GM18873 (cell line): ENCODE measurements at regions not wholly inside any gene's neighbourhood (a gene's known extent, or its start where the extent isn't known, plus 50 kb on each side); places are given as distances from the start of the nearest gene placed in this dataset.

Source experiments
- ATAC-seq: cut with Tn5 transposase; IDR thresholded peaks from one replicate; pipeline ENCODE4 v1.9.1; 2021; ENCODE audit warnings: mild to moderate bottlenecking, moderate library complexity, moderate number of reproducible peaks; ENCODE audit not compliant: unreplicated experiment, low FRiP score

DNA sequence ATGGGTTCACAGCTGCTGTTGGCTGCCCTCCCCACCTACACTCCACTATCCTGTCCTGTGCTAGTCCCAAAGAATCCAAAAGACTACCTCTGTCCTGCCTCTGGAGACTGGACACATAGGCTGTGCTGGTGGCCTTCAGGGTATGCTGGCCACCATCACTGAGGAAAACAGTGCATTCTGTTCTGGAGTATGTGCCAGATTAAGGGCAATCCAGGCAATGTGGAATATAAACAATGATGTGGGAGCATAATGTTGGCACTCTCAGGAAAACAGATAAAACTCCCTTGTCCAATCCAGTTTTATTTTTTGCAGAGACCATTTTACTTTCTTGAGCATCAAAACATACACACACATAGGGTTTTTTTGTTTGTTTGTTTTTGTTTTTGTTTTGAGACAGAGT is 94.3 kb downstream of the GLUL start:
- ATAC-seq, result no peak

DNA sequence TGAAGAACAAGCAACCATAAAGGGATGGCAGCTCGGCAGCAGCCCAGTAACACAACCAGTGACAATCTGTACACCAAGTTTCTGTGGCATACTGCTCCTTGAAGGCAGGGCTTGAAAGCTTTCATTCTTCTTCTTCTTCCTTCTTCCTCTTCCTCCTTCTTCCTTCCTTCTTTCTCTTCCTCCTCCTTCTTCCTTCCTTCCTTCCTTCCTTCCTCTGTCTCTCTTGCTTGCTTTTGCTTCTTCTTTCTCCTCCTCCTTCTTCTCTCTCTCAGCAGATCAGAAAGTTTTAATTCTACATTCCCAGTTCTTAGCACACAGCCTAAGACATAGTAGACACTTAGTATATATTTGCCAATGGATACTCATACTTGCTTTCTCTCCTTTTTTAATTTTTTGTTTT is 95.9 kb downstream of the GLUL start:
- ATAC-seq, result no peak

DNA sequence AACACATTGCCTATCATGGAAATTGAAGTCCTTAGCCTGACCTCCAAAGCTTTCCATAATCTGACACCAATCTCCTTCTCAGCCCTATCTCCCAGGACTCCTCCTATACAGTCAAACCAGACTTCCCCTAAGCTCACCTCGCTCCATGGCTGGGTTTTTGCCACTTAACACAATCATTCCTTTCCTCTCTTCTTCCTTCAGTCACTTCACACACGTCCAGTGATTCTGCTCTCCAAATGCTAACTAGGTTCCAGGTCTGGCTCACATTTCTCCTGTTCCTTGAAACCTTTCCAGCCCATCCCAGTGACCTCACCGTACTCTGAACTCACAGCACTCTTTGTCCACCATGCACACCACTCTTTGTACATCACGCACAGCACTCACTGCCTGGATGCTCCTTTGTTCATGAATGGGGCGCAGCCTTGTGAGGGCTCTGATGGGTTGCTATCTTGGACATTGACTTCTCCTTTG is 98.4 kb downstream of the GLUL start:
- ATAC-seq, result no peak

- ATAC-seq, result no peak
Observed at GRCh38 chr1:182292193-182292741, 99.3 kb downstream of the GLUL start.

DNA sequence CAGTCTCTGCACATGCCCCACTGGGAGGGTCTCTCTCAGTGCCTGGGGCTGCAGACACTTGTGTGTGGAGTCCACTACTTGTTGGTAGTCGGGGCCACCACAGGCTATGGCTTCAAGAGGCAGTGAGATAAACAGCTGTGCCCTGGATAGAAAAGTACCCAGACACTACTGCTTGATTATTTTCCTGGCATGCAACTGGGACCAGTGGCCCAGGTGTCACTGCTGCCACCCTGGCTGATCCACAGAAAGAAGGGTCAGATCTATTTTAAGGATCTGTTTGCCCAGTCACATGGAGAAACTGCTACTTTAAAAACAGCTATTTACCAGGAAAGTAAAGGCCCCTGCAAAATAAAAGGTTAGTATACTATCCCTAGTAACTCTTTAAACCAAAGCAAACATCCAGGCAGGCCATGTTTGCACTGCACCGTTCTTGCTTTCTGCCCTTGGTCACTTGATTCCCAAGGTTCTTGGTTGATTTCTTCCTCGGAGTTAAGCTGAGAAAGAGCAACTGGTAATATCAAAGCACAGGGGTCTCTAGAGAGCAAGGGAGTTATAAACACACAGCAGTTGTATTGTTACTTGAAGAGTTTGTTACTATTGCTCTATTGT is 99.9 kb downstream of the GLUL start:
- no peak for ATAC-seq

GRCh38 chr1:182288749-182289604 is 102.6 kb downstream of the GLUL start:
- ATAC-seq, result no peak

- no peak for ATAC-seq
Observed at GRCh38 chr1:182286761-182287160, 104.8 kb downstream of the GLUL start.

DNA sequence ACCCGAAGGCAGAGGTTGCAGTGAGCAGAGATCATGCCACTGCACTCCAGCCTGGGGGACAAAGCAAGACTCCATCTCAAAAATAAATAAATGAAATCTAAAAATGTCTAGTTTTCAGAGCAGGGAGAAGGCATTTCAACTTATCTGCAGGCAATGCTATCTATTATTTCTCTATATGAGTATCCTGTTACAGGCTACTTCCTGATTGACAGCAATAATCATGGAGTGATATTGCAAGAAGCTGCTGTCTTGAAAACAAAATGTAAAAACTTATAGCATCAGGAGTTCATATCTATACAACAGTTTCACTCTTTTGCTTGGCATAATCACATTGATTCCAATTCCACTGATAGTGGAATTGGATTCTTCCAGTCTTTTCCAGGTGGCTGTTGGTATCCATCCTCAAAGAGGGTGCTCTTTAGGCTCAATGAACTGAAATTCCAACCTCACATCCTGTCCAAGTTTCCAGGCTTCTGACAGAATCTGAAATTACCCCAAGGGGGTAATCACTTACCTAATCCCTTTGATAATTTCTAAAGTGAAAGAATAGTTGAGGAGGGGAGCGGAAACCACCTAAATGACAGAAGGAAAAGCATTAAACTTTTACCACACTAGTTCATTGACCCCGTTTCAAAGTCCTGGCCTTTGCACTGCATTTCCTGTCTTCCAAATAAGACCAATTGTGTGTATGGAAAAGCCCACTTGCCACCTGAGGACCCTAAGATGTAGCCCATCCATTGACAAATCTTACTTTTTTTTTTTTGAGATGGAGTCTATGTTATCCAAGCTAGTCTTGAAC is 107.6 kb downstream of the GLUL start:
- no peak for ATAC-seq

DNA sequence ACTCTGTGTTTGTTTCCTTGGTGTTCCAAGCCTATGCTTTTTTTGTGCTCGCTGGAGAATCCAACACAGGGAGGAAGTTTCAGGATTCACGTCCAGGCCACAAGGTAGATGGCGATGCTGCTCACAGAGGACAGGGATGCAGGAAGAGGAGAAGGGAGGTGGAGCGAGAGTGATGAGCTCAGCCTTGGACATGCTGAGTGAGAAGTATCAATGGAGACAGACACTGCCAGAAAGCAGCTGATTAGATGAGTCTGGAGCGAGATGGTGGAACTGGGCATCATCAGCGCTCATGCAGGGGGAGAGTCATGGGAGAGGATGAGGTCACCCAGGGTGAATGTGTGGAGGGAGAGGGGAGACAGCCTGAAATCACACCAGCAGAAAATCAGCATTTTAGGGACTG is 110.0 kb downstream of the GLUL start:
- ATAC-seq, result no peak

- no peak for ATAC-seq
Observed at GRCh38 chr1:182280504-182280900, 111.1 kb downstream of the GLUL start.

GRCh38 chr1:182279724-182280503 is 111.7 kb downstream of the GLUL start:
- ATAC-seq, result no peak

DNA sequence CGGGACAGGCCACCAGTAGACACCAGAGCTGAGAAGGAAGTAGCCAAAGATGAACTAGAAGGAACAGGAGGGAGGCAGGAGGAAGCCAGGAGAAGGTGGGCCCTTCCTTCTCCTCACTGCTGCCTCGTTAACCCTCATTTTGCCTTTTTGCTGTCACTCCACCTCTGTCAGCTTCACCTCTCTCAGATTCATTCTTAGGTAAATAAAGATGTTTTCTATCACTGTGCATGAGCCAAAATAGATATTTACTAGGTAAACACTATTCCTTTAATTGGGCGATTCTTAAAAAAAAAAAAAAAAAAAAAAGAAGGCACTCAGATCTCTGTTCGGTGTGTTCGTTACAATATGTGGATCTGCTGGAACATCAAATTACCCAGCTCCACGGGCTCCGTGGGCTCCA is 112.3 kb downstream of the GLUL start:
- no peak for ATAC-seq

GRCh38 chr1:182278144-182279054 is 113.2 kb downstream of the GLUL start:
- no peak for ATAC-seq

DNA sequence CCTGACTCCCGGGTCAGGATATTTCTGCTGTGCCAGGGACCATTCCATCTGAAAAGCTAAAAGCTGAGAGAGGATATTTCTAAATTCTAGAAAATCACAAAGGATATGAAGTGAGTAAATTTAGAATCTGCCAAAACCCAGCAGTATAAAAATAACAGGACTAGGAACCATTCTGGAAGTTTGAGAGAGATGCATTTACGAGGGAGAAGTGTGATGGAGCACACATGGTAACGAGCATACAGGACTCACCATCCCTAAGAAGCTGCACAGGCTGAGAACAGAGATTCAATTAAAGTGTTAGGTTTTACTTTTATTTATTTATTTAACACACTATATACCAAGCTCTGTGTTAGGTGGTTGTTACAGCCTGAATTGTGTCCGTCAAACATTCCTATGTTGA is 116.3 kb downstream of the GLUL start:
- ATAC-seq, result no peak

- ATAC-seq, result no peak
Observed at GRCh38 chr1:182274618-182275017, 117.0 kb downstream of the GLUL start.

DNA sequence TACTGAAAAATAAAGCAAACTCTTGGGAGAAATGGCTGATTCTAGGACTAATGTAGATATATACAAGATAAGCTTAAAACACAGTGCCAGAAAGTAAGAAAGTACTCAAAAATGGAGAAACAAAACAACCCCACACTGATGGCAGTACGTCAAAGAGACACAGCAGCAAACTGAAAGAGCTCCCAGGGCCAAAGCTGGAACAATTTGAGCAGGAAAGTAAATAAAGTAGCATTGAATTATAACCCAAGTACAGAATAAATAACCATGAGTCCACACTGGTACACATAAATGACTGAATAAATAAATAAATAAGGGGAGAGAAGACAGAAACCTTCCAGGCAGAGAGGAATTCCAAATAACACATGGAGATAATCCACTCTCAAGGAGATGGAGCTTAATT is 120.9 kb downstream of the GLUL start:
- no peak for ATAC-seq

DNA sequence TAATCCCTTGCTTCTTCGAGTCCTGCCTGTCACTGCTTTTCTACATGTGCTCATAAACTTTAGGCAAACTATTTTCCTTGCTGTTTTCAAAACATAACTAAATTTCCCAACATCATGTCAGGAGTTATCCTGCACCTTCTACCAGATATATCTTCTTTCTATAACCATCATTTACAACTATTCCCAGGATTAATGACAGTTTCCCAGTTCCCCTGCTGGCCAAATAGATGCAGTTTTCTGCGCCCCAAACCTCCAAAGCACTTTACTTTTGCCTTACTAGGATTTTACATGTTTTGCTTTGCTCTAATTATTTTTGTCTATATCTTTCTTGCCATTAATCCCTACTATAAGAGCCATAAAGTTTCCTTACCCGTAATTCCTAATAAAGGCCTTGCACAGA is 122.5 kb downstream of the GLUL start:
- ATAC-seq, result no peak

GRCh38 chr1:182268669-182269068 is 122.9 kb downstream of the GLUL start:
- ATAC-seq, result no peak

DNA sequence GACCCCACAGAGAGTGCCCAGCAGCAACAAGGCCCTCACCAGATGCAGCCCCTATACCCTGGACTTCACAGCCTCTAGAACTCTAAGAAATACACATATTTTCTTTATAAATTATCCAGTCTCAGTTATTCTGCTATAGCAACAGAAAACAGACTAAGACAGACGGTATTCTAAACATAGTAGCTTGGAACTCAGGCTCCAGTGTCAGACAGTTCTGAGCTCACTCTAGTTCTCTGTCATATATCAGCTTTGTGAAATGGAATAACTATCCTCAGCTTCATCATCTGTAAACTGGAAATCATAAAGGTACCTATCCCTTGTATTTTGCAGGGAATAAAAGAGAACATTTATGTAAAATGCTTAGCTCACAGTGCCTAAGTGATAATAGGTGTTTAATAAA is 127.4 kb downstream of the GLUL start:
- no peak for ATAC-seq
